T-helper 2 cell treated with Interferon-gamma antibody and Interleukin-4, amounts not matched to agents 100 ng/mL and 5 ng/mL, for 36 hours (primary cell): ENCODE measurements at regions not wholly inside any gene's neighbourhood (a gene's known extent, or its start where the extent isn't known, plus 50 kb on each side); places are given as distances from the start of the nearest gene placed in this dataset.

Experiments
- intact Hi-C: fragments of 100-400 bp; cut with micrococcal nuclease; formaldehyde crosslinking; loops from one replicate; pipeline ENCODE4 v1.15.1; 2023

- intact Hi-C loops = no loop called here
These were observed 143.9 kb downstream of the IRX2 start for GRCh38 chr5:2607598-2607997.

GRCh38 chr5:2603272-2603575 lies 148.3 kb downstream of the IRX2 start:
- intact Hi-C loops = no loop called here

- intact Hi-C loops = no loop called here
These were observed 148.8 kb downstream of the IRX2 start for GRCh38 chr5:2602451-2603271.

- intact Hi-C loops = no loop called here
These were observed 153.0 kb downstream of the IRX2 start for GRCh38 chr5:2598503-2598902.

- intact Hi-C loops = no loop called here
These were observed 156.8 kb downstream of the IRX2 start for GRCh38 chr5:2594701-2595100.

- intact Hi-C loops = no loop called here
These were observed 158.7 kb downstream of the IRX2 start for GRCh38 chr5:2592766-2593165.

- intact Hi-C loops = no loop called here
These were observed 159.6 kb downstream of the IRX2 start for GRCh38 chr5:2591777-2592453.

- intact Hi-C loops = no loop called here
These were observed 162.5 kb downstream of the IRX2 start for GRCh38 chr5:2588850-2589501.

GRCh38 chr5:2587189-2588031 lies 164.1 kb downstream of the IRX2 start:
- intact Hi-C loops = no loop called here

- intact Hi-C loops = no loop called here
These were observed 165.3 kb downstream of the IRX2 start for GRCh38 chr5:2586016-2586715.

GRCh38 chr5:2584579-2585269 lies 166.8 kb downstream of the IRX2 start:
- intact Hi-C loops = no loop called here

GRCh38 chr5:2582507-2582906 lies 169.0 kb downstream of the IRX2 start:
- intact Hi-C loops = no loop called here

GRCh38 chr5:2582106-2582505 lies 169.4 kb downstream of the IRX2 start:
- intact Hi-C loops = no loop called here

GRCh38 chr5:2581418-2581817 lies 170.1 kb downstream of the IRX2 start:
- intact Hi-C loops = no loop called here

- intact Hi-C loops = no loop called here
These were observed 172.4 kb downstream of the IRX2 start for GRCh38 chr5:2579126-2579525.

- intact Hi-C loops = no loop called here
These were observed 174.0 kb downstream of the IRX2 start for GRCh38 chr5:2577312-2578036.

GRCh38 chr5:2576823-2577222 lies 174.7 kb downstream of the IRX2 start:
- intact Hi-C loops = no loop called here

- intact Hi-C loops = no loop called here
These were observed 175.6 kb downstream of the IRX2 start for GRCh38 chr5:2575871-2576270.

- intact Hi-C loops = no loop called here
These were observed 176.2 kb downstream of the IRX2 start for GRCh38 chr5:2575292-2575691.

- intact Hi-C loops = no loop called here
These were observed 177.3 kb downstream of the IRX2 start for GRCh38 chr5:2574155-2574554.
